ENCODE measurements at regions not wholly inside any gene's neighbourhood (a gene's known extent, or its start where the extent isn't known, plus 50 kb on each side); places are given as distances from the start of the nearest gene placed in this dataset.

DNA sequence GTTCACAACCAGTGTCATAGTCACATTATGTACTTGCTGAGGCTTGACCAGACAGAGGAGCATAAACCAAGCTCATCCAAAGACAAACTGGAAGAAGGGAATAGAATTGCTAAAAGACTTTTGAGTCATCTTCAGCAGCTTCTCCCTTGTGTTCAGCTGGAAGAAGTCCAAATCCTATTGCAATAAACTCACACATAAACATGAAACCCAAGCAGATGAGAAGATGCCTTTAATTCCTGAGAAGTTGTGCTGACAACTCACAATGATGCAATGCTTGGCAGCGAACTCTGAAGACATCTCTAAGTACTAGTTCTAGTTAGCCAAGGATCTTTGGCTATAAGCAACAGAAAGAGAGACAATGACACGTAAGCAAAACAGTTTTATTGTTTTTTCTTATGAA is 642.1 kb downstream of the KCTD16 start:
- no peak for DNase-seq
- no peaks in the 10 kb centered on the region for H4K20me1 ChIP-seq (ENCODE audit: insufficient read depth)
- H3K79me2 ChIP-seq (ENCODE audit: low read depth): no peaks in the 10 kb centered on the region
- ChIA-PET POLR2A (ENCODE audit: unreplicated experiment) (no interaction called here), CTCF (no interaction called here)
- no peaks in the 10 kb centered on the region for H3K27me3 ChIP-seq (ENCODE audit: insufficient read depth, low read depth)
- no peaks in the 10 kb centered on the region; the same call in 1 of the 2 replicates for H3K9me3 ChIP-seq (ENCODE audit: insufficient read depth, low read depth)
- H3F3A ChIP-seq (ENCODE audit: insufficient read depth, low read depth): no peaks in the 10 kb centered on the region
- no peaks in the 10 kb centered on the region for H3K4me1 ChIP-seq (replicated peaks; ENCODE audit: insufficient read depth)
- H3K4me3 ChIP-seq: no peak overlapping the region
- no peak overlapping the region for H2AFZ ChIP-seq
- intact Hi-C loops (cut with micrococcal nuclease; ENCODE audit: unreplicated experiment): no loop called here
- no peak for TF ChIP-seq EZH2 (IDR thresholded peaks at IDR 0.05; ENCODE audit: low read depth)
- TF ChIP-seq, protein P1, sequence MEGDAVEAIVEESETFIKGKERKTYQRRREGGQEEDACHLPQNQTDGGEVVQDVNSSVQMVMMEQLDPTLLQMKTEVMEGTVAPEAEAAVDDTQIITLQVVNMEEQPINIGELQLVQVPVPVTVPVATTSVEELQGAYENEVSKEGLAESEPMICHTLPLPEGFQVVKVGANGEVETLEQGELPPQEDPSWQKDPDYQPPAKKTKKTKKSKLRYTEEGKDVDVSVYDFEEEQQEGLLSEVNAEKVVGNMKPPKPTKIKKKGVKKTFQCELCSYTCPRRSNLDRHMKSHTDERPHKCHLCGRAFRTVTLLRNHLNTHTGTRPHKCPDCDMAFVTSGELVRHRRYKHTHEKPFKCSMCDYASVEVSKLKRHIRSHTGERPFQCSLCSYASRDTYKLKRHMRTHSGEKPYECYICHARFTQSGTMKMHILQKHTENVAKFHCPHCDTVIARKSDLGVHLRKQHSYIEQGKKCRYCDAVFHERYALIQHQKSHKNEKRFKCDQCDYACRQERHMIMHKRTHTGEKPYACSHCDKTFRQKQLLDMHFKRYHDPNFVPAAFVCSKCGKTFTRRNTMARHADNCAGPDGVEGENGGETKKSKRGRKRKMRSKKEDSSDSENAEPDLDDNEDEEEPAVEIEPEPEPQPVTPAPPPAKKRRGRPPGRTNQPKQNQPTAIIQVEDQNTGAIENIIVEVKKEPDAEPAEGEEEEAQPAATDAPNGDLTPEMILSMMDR (conservative IDR thresholded peaks at IDR 0.05): no peak
- no peaks in the 10 kb centered on the region for H3K36me3 ChIP-seq (ENCODE audit: low read depth)
- no TSS peak for BruUV-seq (replicated peaks)
- H3K27ac ChIP-seq: no peak overlapping the region
- H3K9me2 ChIP-seq (ENCODE audit: insufficient read depth): no peaks in the 10 kb centered on the region
- no peak overlapping the region for H3K4me2 ChIP-seq

DNA sequence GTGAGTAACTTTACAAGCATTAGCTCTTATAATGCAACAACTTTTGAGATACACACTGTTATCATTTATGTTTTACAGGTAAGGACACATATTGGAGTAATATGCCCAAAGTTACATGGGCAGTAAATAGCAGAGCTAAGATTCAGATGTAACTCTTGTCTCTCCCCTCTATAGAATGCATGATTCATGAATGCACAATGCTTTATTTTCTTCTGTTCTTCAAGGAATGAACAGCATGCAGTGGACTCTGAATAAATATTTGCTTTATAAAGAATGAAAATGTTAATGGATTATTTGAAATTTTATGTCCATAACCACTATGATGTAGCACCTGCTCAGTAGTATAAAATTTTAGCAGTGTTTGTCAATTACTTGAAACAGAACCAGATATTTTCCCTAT is 629.5 kb downstream of the KCTD16 start:
- no peaks in the 10 kb centered on the region for H3K36me3 ChIP-seq (ENCODE audit: low read depth)
- H3F3A ChIP-seq (ENCODE audit: insufficient read depth, low read depth): no peaks in the 10 kb centered on the region
- intact Hi-C loops (cut with micrococcal nuclease; ENCODE audit: unreplicated experiment): no loop called here
- H3K27ac ChIP-seq: no peak overlapping the region
- H3K27me3 ChIP-seq (ENCODE audit: insufficient read depth, low read depth): no peaks in the 10 kb centered on the region
- ChIA-PET POLR2A (ENCODE audit: unreplicated experiment) (no interaction called here), CTCF (no interaction called here)
- no peak for DNase-seq
- H3K4me3 ChIP-seq: no peak overlapping the region
- H3K9me2 ChIP-seq (ENCODE audit: insufficient read depth): no peaks in the 10 kb centered on the region; the same call in 1 of the 2 replicates
- TF ChIP-seq, protein P1 (conservative IDR thresholded peaks at IDR 0.05): no peak
- TF ChIP-seq EZH2 (IDR thresholded peaks at IDR 0.05; ENCODE audit: low read depth): no peak
- no peak overlapping the region for H2AFZ ChIP-seq
- H3K9me3 ChIP-seq (ENCODE audit: insufficient read depth, low read depth): no peaks in the 10 kb centered on the region
- no TSS peak for BruUV-seq (replicated peaks)
- H3K79me2 ChIP-seq (ENCODE audit: low read depth): no peaks in the 10 kb centered on the region
- H3K4me1 ChIP-seq (replicated peaks; ENCODE audit: insufficient read depth): no peaks in the 10 kb centered on the region
- no peaks in the 10 kb centered on the region for H4K20me1 ChIP-seq (ENCODE audit: insufficient read depth)
- no peak overlapping the region for H3K4me2 ChIP-seq

DNA sequence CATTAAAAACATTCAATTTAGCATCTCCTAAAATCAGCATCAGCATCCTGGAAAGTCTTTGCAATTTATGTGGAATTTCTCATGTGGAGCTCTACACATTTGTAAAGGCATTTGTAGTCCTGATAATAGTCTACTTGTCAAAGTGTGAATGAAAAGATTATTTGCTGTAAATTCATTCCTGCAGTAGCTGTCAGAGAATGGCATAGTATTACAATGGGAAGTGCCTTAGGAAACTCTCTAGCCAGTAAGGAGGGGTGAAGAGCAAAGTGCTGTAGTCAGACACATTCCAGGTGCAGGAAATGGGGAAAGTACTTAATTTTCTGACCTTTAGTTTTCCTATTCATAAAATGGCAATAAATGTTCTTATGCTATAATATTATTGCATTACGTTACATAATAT is 627.9 kb downstream of the KCTD16 start:
- no peaks in the 10 kb centered on the region; the same call in 1 of the 2 replicates for H3K9me2 ChIP-seq (ENCODE audit: insufficient read depth)
- POLR2A ChIA-PET (ENCODE audit: unreplicated experiment): no interaction called here
- no peaks in the 10 kb centered on the region for H3K79me2 ChIP-seq (ENCODE audit: low read depth)
- no peaks in the 10 kb centered on the region for H4K20me1 ChIP-seq (ENCODE audit: insufficient read depth)
- no peaks in the 10 kb centered on the region for H3K4me1 ChIP-seq (replicated peaks; ENCODE audit: insufficient read depth)
- H3K9me3 ChIP-seq (ENCODE audit: insufficient read depth, low read depth): no peaks in the 10 kb centered on the region
- no peaks in the 10 kb centered on the region for H3F3A ChIP-seq (ENCODE audit: insufficient read depth, low read depth)
- TF ChIP-seq, protein P1 (conservative IDR thresholded peaks at IDR 0.05): no peak
- TF ChIP-seq EZH2 (IDR thresholded peaks at IDR 0.05; ENCODE audit: low read depth): no peak
- no peaks in the 10 kb centered on the region for H3K36me3 ChIP-seq (ENCODE audit: low read depth)
- DNase-seq: no peak
- intact Hi-C loops (cut with micrococcal nuclease; ENCODE audit: unreplicated experiment): no loop called here
- H3K27me3 ChIP-seq (ENCODE audit: insufficient read depth, low read depth): no peaks in the 10 kb centered on the region
- H3K4me2 ChIP-seq: no peak overlapping the region
- CTCF ChIA-PET: no interaction called here
- H3K4me3 ChIP-seq: no peak overlapping the region
- no peak overlapping the region for H2AFZ ChIP-seq
- no TSS peak for BruUV-seq (replicated peaks)
- no peak overlapping the region for H3K27ac ChIP-seq
